WTC11 (cell line): ENCODE measurements at regions not wholly inside any gene's neighbourhood (a gene's known extent, or its start where the extent isn't known, plus 50 kb on each side); places are given as distances from the start of the nearest gene placed in this dataset.

Experiments
- ATAC-seq: fragments of 200-7000 bp; cut with Tn5 transposase; 2 replicates; pipeline ENCODE4 v1.10.0; 2021; ENCODE audit warnings: mild to moderate bottlenecking, moderate library complexity
- CTCF ChIA-PET: fragments of 300-600 bp; sonication (Branson Sonifier 250); formaldehyde crosslinking; loops from one replicate; lab custom pipeline; 2021; ENCODE audit warnings: antibody characterized with exemption; lab: Charles Lee
- POLR2A ChIA-PET: fragments of 350-600 bp; sonication (Branson Sonifier 250); formaldehyde crosslinking; loops from one replicate; lab custom pipeline; 2021; ENCODE audit warnings: antibody characterized with exemption; lab: Charles Lee
- DNase-seq: peaks from one replicate; pipeline ENCODE4 v3.0.0; 2021; ENCODE audit warnings: low spot score
- H3K27ac Mint-ChIP-seq: 2 replicates; pipeline ENCODE4 v1.8.0; 2021; ENCODE audit warnings: mixed read lengths
- H3K27me3 Mint-ChIP-seq: 2 replicates; pipeline ENCODE4 v1.8.0; 2021; ENCODE audit warnings: low read depth, mild to moderate bottlenecking, moderate library complexity, mixed read lengths
- H3K36me3 Mint-ChIP-seq: 2 replicates; pipeline ENCODE4 v1.8.0; 2021; ENCODE audit warnings: mixed read lengths
- H3K4me1 Mint-ChIP-seq: 2 replicates; pipeline ENCODE4 v1.8.0; 2022; ENCODE audit warnings: mixed read lengths
- H3K4me3 Mint-ChIP-seq: 2 replicates; pipeline ENCODE4 v1.8.0; 2021; ENCODE audit warnings: mild to moderate bottlenecking, moderate library complexity, mixed read lengths
- H3K9me3 Mint-ChIP-seq: 2 replicates; pipeline ENCODE4 v1.8.0; 2021; ENCODE audit warnings: mixed read lengths
- AFF4 ChIP-seq: sonication (generic); formaldehyde crosslinking; IDR thresholded peaks from 2 replicates; pipeline ENCODE4 v1.8.1; 2023; ENCODE audit warnings: mild to moderate bottlenecking, missing genetic modification reagents, borderline replicate concordance
- ATF6 ChIP-seq: sonication (generic); formaldehyde crosslinking; IDR thresholded peaks from 2 replicates; pipeline ENCODE4 v1.8.1; 2023; ENCODE audit warnings: mild to moderate bottlenecking, missing genetic modification reagents
- CREB1 ChIP-seq: sonication (generic); formaldehyde crosslinking; IDR thresholded peaks from 2 replicates; pipeline ENCODE4 v1.8.0; 2023; ENCODE audit warnings: mild to moderate bottlenecking, missing genetic modification reagents
- CREM ChIP-seq: sonication (generic); formaldehyde crosslinking; IDR thresholded peaks from 2 replicates; pipeline ENCODE4 v1.8.1; 2022; ENCODE audit warnings: mild to moderate bottlenecking, missing genetic modification reagents, moderate library complexity
- ELF4 ChIP-seq: sonication (generic); formaldehyde crosslinking; IDR thresholded peaks from 2 replicates; pipeline ENCODE4 v1.8.1; 2022; ENCODE audit warnings: low read depth, mild to moderate bottlenecking, moderate library complexity, missing genetic modification reagents
- ESRRA ChIP-seq: sonication (generic); formaldehyde crosslinking; IDR thresholded peaks from 2 replicates; pipeline ENCODE4 v1.8.1; 2022; ENCODE audit warnings: mild to moderate bottlenecking, missing genetic modification reagents, borderline replicate concordance
- ETV6 ChIP-seq: sonication (generic); formaldehyde crosslinking; IDR thresholded peaks from 2 replicates; pipeline ENCODE4 v1.8.1; 2022; ENCODE audit warnings: mild to moderate bottlenecking, missing genetic modification reagents
- FOXK1 ChIP-seq: sonication (generic); formaldehyde crosslinking; IDR thresholded peaks from 2 replicates; pipeline ENCODE4 v1.8.0; 2022; ENCODE audit warnings: mild to moderate bottlenecking, moderate library complexity, missing genetic modification reagents
- IRF2 ChIP-seq: sonication (generic); formaldehyde crosslinking; IDR thresholded peaks from 2 replicates; pipeline ENCODE4 v1.8.0; 2022; ENCODE audit warnings: low read depth, missing genetic modification reagents, borderline replicate concordance
- JUN ChIP-seq: sonication (generic); formaldehyde crosslinking; IDR thresholded peaks from 2 replicates; pipeline ENCODE4 v1.8.0; 2023; ENCODE audit warnings: mild to moderate bottlenecking, missing genetic modification reagents
- MXD4 ChIP-seq: fragments of 250-450 bp; sonication (Bioruptor Pico); IDR thresholded peaks from 2 replicates; pipeline ENCODE4 v1.8.0; 2021; ENCODE audit warnings: mild to moderate bottlenecking, moderate library complexity, borderline replicate concordance
- NFATC4 ChIP-seq: fragments of 250-450 bp; sonication (Bioruptor Pico); IDR thresholded peaks from 2 replicates; pipeline ENCODE4 v1.9.0; 2021; ENCODE audit warnings: mild to moderate bottlenecking
- NFYB ChIP-seq: sonication (generic); formaldehyde crosslinking; conservative IDR thresholded peaks from 2 replicates; pipeline ENCODE4 v1.8.0; 2022; ENCODE audit warnings: low read depth, missing genetic modification reagents
- PREB ChIP-seq: sonication (generic); formaldehyde crosslinking; IDR thresholded peaks from 2 replicates; pipeline ENCODE4 v1.8.1; 2022; ENCODE audit warnings: mild to moderate bottlenecking, missing genetic modification reagents, moderate library complexity, borderline replicate concordance
- RORB ChIP-seq: fragments of 250-450 bp; sonication (Bioruptor Pico); IDR thresholded peaks from 2 replicates; pipeline ENCODE4 v1.9.0; 2021; ENCODE audit warnings: mild to moderate bottlenecking
- SMAD3 ChIP-seq: sonication (generic); formaldehyde crosslinking; IDR thresholded peaks from 2 replicates; pipeline ENCODE4 v1.8.0; 2022; ENCODE audit warnings: missing genetic modification reagents, mild to moderate bottlenecking, borderline replicate concordance
- TEAD1 ChIP-seq: sonication (generic); formaldehyde crosslinking; IDR thresholded peaks from 2 replicates; pipeline ENCODE4 v1.8.0; 2022; ENCODE audit warnings: mild to moderate bottlenecking, missing genetic modification reagents
- TEAD4 ChIP-seq: sonication (generic); formaldehyde crosslinking; IDR thresholded peaks from 2 replicates; pipeline ENCODE4 v1.8.0; 2022; ENCODE audit warnings: mild to moderate bottlenecking, missing genetic modification reagents
- ZNF121 ChIP-seq: sonication (generic); formaldehyde crosslinking; IDR thresholded peaks from 2 replicates; pipeline ENCODE4 v1.8.0; 2023; ENCODE audit warnings: missing genetic modification reagents
- ZNF219 ChIP-seq: sonication (generic); formaldehyde crosslinking; IDR thresholded peaks from 2 replicates; pipeline ENCODE4 v1.8.0; 2023; ENCODE audit warnings: missing genetic modification reagents, mild to moderate bottlenecking, borderline replicate concordance
- ZNF263 ChIP-seq: sonication (generic); formaldehyde crosslinking; IDR thresholded peaks from 2 replicates; pipeline ENCODE4 v1.8.1; 2022; ENCODE audit warnings: low read depth, mild to moderate bottlenecking, moderate library complexity, missing genetic modification reagents
- ZNF281 ChIP-seq: sonication (generic); formaldehyde crosslinking; IDR thresholded peaks from 2 replicates; pipeline ENCODE4 v1.8.0; 2023; ENCODE audit warnings: mild to moderate bottlenecking, missing genetic modification reagents
- TF ChIP-seq, protein P1 (sequence below): sonication (generic); formaldehyde crosslinking; IDR thresholded peaks from 2 replicates; pipeline ENCODE4 v1.8.0; 2022; ENCODE audit warnings: mild to moderate bottlenecking, missing genetic modification reagents

DNA sequence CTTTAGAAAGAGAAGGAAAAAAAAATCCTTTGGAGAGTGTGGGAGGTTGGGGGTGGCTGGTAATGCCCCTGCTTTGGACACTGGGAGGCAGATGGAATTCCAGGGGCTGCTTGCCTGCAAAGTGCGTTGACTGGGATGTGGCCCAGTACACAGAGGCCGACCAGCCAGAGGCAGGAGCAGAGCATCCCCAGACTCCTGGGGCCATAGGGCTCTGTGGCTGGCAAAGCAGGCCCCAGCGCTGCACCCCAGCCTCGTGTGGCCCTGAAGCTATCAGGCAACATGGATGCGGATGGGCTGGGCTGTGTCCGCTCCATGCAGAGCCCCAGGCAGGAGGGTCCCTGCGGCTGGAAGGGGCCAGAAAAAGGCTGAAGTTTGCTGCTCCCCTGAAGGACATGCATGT, 361.6 kb upstream of the FZD8 start:
- ChIA-PET CTCF (no interaction called here), POLR2A (no interaction called here)
- TF ChIP-seq JUN (CRISPR knock-in tag) (no peak), SMAD3 (CRISPR knock-in tag) (no peak), TEAD1 (CRISPR knock-in tag) (no peak), MXD4 (CRISPR knock-in tag) (no peak), ZNF121 (no peak), ZNF263 (CRISPR knock-in tag) (no peak), IRF2 (CRISPR knock-in tag) (no peak), PREB (CRISPR knock-in tag) (no peak), ZNF281 (CRISPR knock-in tag) (no peak), NFYB (no peak), FOXK1 (no peak), ESRRA (CRISPR knock-in tag) (no peak)
- no peaks in the 10 kb centered on the region for H3K27me3 Mint-ChIP-seq
- no peak overlapping the region for H3K4me3 Mint-ChIP-seq
- ATAC-seq, result no peak
- H3K27ac Mint-ChIP-seq, result no peak overlapping the region
- peaks cover 16% of the 10 kb centered on the region for H3K9me3 Mint-ChIP-seq
- no peak for DNase-seq
- no peaks in the 10 kb centered on the region for H3K36me3 Mint-ChIP-seq
- H3K4me1 Mint-ChIP-seq, result no peaks in the 10 kb centered on the region

DNA sequence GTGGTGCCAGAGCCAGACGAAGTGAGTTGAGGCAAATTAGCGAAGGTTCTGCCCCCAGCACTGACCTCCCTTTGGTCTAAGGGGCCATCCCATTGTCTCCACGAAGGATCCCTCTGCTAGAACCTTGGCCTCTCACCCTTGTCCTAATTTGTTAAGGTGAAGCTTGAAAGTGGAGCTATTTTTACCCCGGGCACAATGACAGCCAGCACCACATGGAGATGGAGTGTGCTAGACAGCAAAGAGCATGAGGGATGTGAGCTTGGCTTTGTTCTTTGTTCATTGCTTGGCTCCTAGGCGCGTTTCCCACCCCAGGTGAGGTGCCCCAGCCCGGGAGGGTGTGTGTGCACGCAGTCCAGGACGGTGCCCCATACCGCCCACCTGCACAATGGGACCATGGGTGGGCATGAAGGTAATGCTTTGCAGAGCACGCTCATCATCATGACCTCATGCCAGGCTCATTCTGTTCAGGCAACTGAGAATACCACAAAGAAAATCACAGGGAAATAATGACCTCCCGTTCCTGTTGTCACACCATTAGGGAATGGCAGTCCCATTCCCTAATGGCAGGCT, 361.0 kb upstream of the FZD8 start:
- H3K4me1 Mint-ChIP-seq, result no peaks in the 10 kb centered on the region
- ChIA-PET POLR2A (no interaction called here), CTCF (no interaction called here)
- H3K27me3 Mint-ChIP-seq, result no peaks in the 10 kb centered on the region
- no peaks in the 10 kb centered on the region for H3K36me3 Mint-ChIP-seq
- H3K9me3 Mint-ChIP-seq, result peaks cover 16% of the 10 kb centered on the region
- ATAC-seq (no peak), DNase-seq (no peak)
- no peak overlapping the region for H3K4me3 Mint-ChIP-seq
- no peak overlapping the region for H3K27ac Mint-ChIP-seq
- TF ChIP-seq ESRRA (CRISPR knock-in tag), result no peak
- no peak for TF ChIP-seq ELF4
- TF ChIP-seq ZNF219, result no peak
- TF ChIP-seq CREB1, result no peak
- no peak for TF ChIP-seq ATF6
- no peak for TF ChIP-seq TEAD4 (CRISPR knock-in tag)
- no peak for TF ChIP-seq RORB
- TF ChIP-seq AFF4 (CRISPR knock-in tag), result no peak
- no peak for TF ChIP-seq MXD4 (CRISPR knock-in tag)
- no peak for TF ChIP-seq NFATC4 (CRISPR knock-in tag)
- no peak for TF ChIP-seq ETV6 (CRISPR knock-in tag)
- no peak for TF ChIP-seq CREM (CRISPR knock-in tag)
- TF ChIP-seq, protein P1, sequence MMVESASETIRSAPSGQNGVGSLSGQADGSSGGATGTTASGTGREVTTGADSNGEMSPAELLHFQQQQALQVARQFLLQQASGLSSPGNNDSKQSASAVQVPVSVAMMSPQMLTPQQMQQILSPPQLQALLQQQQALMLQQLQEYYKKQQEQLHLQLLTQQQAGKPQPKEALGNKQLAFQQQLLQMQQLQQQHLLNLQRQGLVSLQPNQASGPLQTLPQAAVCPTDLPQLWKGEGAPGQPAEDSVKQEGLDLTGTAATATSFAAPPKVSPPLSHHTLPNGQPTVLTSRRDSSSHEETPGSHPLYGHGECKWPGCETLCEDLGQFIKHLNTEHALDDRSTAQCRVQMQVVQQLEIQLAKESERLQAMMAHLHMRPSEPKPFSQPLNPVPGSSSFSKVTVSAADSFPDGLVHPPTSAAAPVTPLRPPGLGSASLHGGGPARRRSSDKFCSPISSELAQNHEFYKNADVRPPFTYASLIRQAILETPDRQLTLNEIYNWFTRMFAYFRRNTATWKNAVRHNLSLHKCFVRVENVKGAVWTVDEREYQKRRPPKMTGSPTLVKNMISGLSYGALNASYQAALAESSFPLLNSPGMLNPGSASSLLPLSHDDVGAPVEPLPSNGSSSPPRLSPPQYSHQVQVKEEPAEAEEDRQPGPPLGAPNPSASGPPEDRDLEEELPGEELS (CRISPR knock-in tag), result no peak
